Endodermal cell (in vitro differentiated cells): ENCODE measurements at regions not wholly inside any gene's neighbourhood (a gene's known extent, or its start where the extent isn't known, plus 50 kb on each side); places are given as distances from the start of the nearest gene placed in this dataset.

ENCODE experiments used
- DNase-seq: peaks from one replicate; pipeline ENCODE4 v3.0.0-alpha.2; 2017
- H3K27ac ChIP-seq: 2 replicates; pipeline ENCODE4 v1.5.1; 2013; ENCODE audit warnings: mild to moderate bottlenecking, low read depth, low read length, moderate library complexity
- H3K27me3 ChIP-seq: 2 replicates; pipeline ENCODE4 v1.6.1; 2013; ENCODE audit warnings: mild to moderate bottlenecking, low read length, moderate library complexity; ENCODE audit not compliant: insufficient read depth, control insufficient read depth, poor library complexity, severe bottlenecking
- H3K36me3 ChIP-seq: 2 replicates; pipeline ENCODE4 v1.7.0; 2013; ENCODE audit warnings: mild to moderate bottlenecking, low read length, moderate library complexity; ENCODE audit not compliant: control insufficient read depth, insufficient read depth
- H3K4me1 ChIP-seq: one replicate; pipeline ENCODE4 v1.7.0; 2013; ENCODE audit warnings: low read length; ENCODE audit not compliant: control insufficient read depth, insufficient read depth
- H3K4me3 ChIP-seq: 2 replicates; pipeline ENCODE4 v1.5.1; 2013; ENCODE audit warnings: mild to moderate bottlenecking, low read length, moderate library complexity
- H3K9ac ChIP-seq: 2 replicates; pipeline ENCODE4 v1.6.1; 2013; ENCODE audit warnings: mild to moderate bottlenecking, low read length, moderate library complexity; ENCODE audit not compliant: poor library complexity, severe bottlenecking; ENCODE audit errors: extremely low read depth
- H3K9me3 ChIP-seq: 2 replicates; pipeline ENCODE4 v1.6.1; 2013; ENCODE audit warnings: mild to moderate bottlenecking, low read length, moderate library complexity; ENCODE audit not compliant: control insufficient read depth
- H3K27ac Mint-ChIP-seq: 2 replicates; pipeline ENCODE4 v1.8.0; 2020; ENCODE audit warnings: mixed read lengths
- H3K27me3 Mint-ChIP-seq: 2 replicates; pipeline ENCODE4 v1.8.0; 2021; ENCODE audit warnings: mild to moderate bottlenecking, mixed read lengths; ENCODE audit not compliant: insufficient read depth
- H3K36me3 Mint-ChIP-seq: 2 replicates; pipeline ENCODE4 v1.8.0; 2020; ENCODE audit warnings: low read depth, mixed read lengths
- H3K4me1 Mint-ChIP-seq: 2 replicates; pipeline ENCODE4 v1.8.0; 2020; ENCODE audit warnings: mixed read lengths
- H3K4me3 Mint-ChIP-seq: 2 replicates; pipeline ENCODE4 v1.8.0; 2020; ENCODE audit warnings: mild to moderate bottlenecking, moderate library complexity, mixed read lengths
- H3K9me3 Mint-ChIP-seq: 2 replicates; pipeline ENCODE4 v1.8.0; 2020; ENCODE audit warnings: mild to moderate bottlenecking, mixed read lengths
- CTCF ChIP-seq: fragments of 200-600 bp; sonication (generic); conservative IDR thresholded peaks from 2 replicates; pipeline ENCODE4 v1.5.0; 2021; ENCODE audit warnings: antibody characterized with exemption, mild to moderate bottlenecking
- WGBS, 2 experiments: methylation state at CpG; one replicate each; pipeline versions ENCODE4 v1.1.5 to v1.1.7; 2013; ENCODE audit warnings: missing lambda C conversion rate in 2 of 2, mixed read lengths in 1 of 2; ENCODE audit not compliant: insufficient coverage in 1 of 2, insufficient read length in 1 of 2; 5-methylcytosine and 5-hydroxymethylcytosine counted together

GRCh38 chr13:34619326-34619725 is 322.7 kb upstream of the NBEA start:
- no peaks in the 10 kb centered on the region for H3K36me3 Mint-ChIP-seq
- WGBS, 2 experiments = 89 to 91% methylated on average over 1 to 5 of the region's 5 CpGs
- no peaks in the 10 kb centered on the region for H3K9me3 Mint-ChIP-seq
- peaks cover 55% of the 10 kb centered on the region for H3K4me1 Mint-ChIP-seq
- no peak for TF ChIP-seq CTCF
- Histone ChIP-seq H3K4me3 (no peak overlapping the region), H3K27ac (no peak overlapping the region), H3K27me3 (no peaks in the 10 kb centered on the region), H3K36me3 (no peaks in the 10 kb centered on the region), H3K9me3 (no peaks in the 10 kb centered on the region), H3K9ac (no peak overlapping the region), H3K4me1 (peaks cover 19% of the 10 kb centered on the region)
- no peak for DNase-seq
- H3K4me3 Mint-ChIP-seq = no peak overlapping the region
- H3K27me3 Mint-ChIP-seq = no peaks in the 10 kb centered on the region
- H3K27ac Mint-ChIP-seq = no peak overlapping the region

GRCh38 chr13:34620074-34620850 is 321.8 kb upstream of the NBEA start:
- no peak for TF ChIP-seq CTCF
- Histone ChIP-seq H3K4me1 (peaks cover 19% of the 10 kb centered on the region), H3K9me3 (no peaks in the 10 kb centered on the region), H3K27ac (peak overlapping the region; percentile 40), H3K36me3 (no peaks in the 10 kb centered on the region), H3K4me3 (no peak overlapping the region), H3K9ac (no peak overlapping the region), H3K27me3 (no peaks in the 10 kb centered on the region)
- peaks cover 46% of the 10 kb centered on the region for H3K4me1 Mint-ChIP-seq
- H3K27ac Mint-ChIP-seq = no peak overlapping the region
- no peak for DNase-seq
- H3K36me3 Mint-ChIP-seq = no peaks in the 10 kb centered on the region
- 76 to 96% methylated on average over 3 to 7 of the region's 7 CpGs for WGBS, 2 experiments
- no peaks in the 10 kb centered on the region for H3K27me3 Mint-ChIP-seq
- H3K9me3 Mint-ChIP-seq = no peaks in the 10 kb centered on the region
- H3K4me3 Mint-ChIP-seq = no peak overlapping the region

GRCh38 chr13:34620862-34621261 is 321.2 kb upstream of the NBEA start:
- DNase-seq = no peak
- Histone ChIP-seq H3K27ac (peak overlapping the region; percentile 40), H3K9me3 (no peaks in the 10 kb centered on the region), H3K36me3 (no peaks in the 10 kb centered on the region), H3K4me3 (no peak overlapping the region), H3K4me1 (peaks cover 13% of the 10 kb centered on the region), H3K27me3 (no peaks in the 10 kb centered on the region), H3K9ac (no peak overlapping the region)
- Mint-ChIP-seq H3K9me3 (no peaks in the 10 kb centered on the region), H3K4me1 (peaks cover 40% of the 10 kb centered on the region), H3K36me3 (no peaks in the 10 kb centered on the region), H3K27me3 (no peaks in the 10 kb centered on the region), H3K4me3 (no peak overlapping the region), H3K27ac (no peak overlapping the region)
- WGBS, 2 experiments = 60% methylated on average over 1 of the region's 1 CpG; no CpG with 5 or more reads in 1 of the 2 experiments
- no peak for TF ChIP-seq CTCF
